GM12801 (cell line): ENCODE measurements at regions not wholly inside any gene's neighbourhood (a gene's known extent, or its start where the extent isn't known, plus 50 kb on each side); places are given as distances from the start of the nearest gene placed in this dataset.

ENCODE experiments used
- CTCF ChIP-seq: IDR thresholded peaks from one replicate; pipeline ENCODE4 v1.5.1; 2011; ENCODE audit warnings: control low read depth; ENCODE audit not compliant: insufficient read length; ENCODE audit errors: extremely low read depth

- TF ChIP-seq CTCF, result no peak
Measured at GRCh38 chr19:30752201-30752600, 380.0 kb downstream of the ZNF536 start.

- TF ChIP-seq CTCF, result no peak
Measured at GRCh38 chr19:30745476-30745985, 373.3 kb downstream of the ZNF536 start.

GRCh38 chr19:30744741-30745475 is 372.7 kb downstream of the ZNF536 start:
- TF ChIP-seq CTCF, result no peak

- TF ChIP-seq CTCF, result no peak
Measured at GRCh38 chr19:30743702-30744101, 371.5 kb downstream of the ZNF536 start.

- no peak for TF ChIP-seq CTCF
Measured at GRCh38 chr19:30743011-30743410, 370.8 kb downstream of the ZNF536 start.

GRCh38 chr19:30742406-30742938 is 370.3 kb downstream of the ZNF536 start:
- TF ChIP-seq CTCF, result no peak

GRCh38 chr19:30741566-30741965 is 369.4 kb downstream of the ZNF536 start:
- no peak for TF ChIP-seq CTCF
